GM18858 (cell line): ENCODE measurements at regions not wholly inside any gene's neighbourhood (a gene's known extent, or its start where the extent isn't known, plus 50 kb on each side); places are given as distances from the start of the nearest gene placed in this dataset.
"Not testable (repeated sequence)": the region's sequence is repeated elsewhere in the genome, so short reads cannot be mapped to it uniquely, and the experiment has no call there.

ENCODE experiments used
- ATAC-seq: cut with Tn5 transposase; IDR thresholded peaks from one replicate; pipeline ENCODE4 v1.9.1; 2021; ENCODE audit not compliant: unreplicated experiment

DNA sequence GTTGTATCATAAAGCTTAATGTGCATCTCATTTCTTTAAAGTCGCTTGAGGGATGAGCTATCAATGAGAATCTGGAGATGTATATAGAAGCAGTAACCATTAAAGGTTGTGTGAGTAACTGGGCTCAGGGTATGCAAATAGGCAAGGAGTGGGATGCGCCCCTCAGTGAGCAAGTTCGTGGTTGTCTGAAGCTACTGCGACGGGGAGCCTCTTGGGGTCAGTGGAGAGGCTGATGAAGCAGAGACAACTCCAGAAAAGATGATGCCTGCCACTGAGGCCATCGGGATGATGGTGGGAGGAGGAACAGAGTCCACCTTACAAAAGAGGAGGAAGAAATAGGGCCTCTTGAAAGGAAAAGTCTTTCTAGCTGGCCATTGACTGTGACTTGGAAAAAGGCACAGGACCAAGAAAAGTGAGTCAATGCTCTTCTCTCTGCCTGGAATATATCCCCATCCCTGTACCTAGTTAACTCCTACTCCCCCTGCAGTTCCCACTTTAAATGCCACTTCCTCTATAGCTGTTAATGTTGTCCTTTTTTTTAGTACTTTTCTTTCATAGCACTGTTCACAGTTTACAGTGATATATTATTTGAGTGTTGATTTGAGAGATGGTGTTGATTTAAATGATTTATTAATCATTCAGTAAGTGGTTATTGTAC is 51.4 kb upstream of the LSM6 start:
- ATAC-seq, result peak; percentile 80

DNA sequence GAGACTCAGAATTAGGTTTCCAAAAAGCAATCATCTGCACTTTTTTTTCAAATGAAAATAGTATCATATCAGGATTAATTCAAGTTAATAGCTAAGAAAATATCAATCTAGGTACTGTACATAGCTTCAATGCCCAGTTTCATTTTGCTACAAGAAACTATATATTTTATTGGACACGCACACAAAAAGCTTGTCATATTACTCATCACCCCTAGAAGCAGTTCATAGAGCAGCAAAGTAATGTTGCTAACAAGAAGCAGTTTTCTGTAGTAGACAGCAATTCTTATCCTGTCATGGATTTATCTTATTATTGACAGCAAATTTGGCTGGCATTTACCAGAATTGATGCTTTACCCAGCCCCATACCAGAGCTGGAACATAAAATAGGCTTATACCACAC is 52.3 kb upstream of the LSM6 start:
- ATAC-seq, result no peak

DNA sequence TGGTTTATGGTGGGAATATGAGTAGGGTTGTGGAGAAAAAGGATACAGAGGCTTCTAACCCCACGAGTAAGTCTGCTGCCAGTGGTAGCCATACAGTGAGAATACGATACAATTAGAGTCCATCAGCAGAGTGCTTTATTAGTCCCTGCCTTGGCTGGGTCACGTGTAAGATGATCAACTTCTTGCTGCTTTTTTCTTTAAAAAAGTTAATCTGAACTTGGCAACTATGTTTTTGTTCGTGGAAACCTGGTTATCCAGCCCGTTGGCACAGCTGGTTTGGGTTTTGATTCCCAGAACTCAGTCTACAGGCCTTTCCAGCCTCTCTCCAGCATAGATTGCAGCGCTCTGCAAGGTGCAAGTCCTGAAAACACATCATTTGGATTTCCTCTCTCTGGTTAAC is 53.1 kb upstream of the LSM6 start:
- no peak for ATAC-seq

DNA sequence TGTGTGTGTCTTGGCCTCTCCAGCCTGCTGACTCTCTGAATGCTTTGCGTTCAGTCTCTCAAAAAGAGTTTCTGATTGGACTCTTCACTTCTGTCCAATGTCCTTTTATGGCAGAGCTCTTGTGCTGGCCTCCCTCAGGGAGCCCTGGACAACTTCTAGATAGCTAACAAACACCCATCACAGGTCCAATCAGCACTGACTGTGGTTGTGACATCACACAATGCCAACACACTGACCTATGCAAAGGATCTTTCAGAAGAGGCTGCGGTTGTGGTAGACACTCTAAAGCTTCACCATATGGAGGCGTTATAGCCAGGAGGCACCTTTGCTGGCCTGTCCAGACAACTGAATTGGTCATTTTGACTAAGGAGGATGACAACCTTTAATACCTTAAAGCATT is 53.8 kb upstream of the LSM6 start:
- no peak for ATAC-seq

DNA sequence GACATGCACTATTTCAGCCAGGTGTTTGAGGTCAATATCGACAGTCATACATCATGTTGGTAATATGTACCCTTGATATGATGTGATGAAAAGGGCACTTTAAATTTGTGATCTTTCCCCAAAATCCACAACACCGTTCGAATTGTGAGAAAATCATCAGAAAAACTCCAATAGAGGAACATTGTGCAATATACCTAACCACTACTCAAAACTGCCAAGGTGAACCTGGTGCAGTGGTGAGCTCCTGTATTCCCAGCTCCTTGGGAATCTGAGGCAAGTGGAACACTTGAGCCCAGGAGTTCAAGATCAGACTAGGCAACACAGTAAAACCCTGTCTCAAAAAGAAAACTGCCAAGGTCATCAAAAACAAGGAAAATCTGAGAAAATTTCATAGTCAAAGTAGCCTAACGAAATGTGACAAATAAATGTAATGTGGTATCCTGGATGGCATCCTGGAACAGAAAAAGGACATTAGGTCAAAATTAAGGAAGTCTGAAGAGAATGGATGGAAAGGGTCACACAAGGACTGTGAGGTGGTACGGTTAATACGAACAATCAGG is 55.6 kb upstream of the LSM6 start:
- no peak for ATAC-seq

DNA sequence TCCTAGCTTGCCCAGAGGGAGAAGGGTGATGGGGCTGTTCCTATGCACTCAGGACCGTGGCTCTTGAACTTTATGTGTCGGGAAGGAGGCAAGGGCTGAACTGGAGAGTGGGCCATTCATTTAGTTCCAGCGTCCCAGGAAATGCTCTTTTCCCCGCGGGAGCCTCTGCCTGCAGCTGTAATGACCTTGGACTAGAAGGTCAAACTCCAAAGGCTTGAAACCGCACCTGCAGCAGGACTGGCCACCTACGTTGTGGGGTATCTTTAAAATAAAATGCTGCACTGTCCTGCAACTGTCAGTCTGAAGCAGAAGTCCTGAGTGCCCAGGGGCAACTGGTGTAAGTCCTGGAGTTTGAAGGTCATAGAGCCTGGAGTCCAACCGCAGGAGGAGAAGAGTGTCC is 61.5 kb upstream of the LSM6 start:
- no peak for ATAC-seq

DNA sequence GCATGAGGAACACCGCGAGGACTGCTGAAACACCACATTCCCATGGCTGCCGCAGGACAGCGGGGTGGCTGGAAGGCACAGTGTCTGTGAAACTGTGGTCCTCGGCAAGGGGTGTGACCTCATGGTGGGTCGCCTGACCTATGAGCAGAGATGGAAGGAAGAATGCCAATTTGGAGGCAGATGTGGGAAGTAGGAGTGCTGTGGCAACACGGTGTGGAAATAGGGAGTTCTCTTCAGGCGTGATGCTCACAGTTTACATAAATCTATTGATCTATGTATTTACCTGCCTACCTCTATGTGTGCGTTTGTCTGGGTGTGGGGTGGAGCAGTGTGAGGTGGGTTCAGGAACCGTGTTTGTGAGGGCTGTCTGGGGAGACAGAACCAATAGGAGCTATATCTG is 62.3 kb upstream of the LSM6 start:
- no peak for ATAC-seq

DNA sequence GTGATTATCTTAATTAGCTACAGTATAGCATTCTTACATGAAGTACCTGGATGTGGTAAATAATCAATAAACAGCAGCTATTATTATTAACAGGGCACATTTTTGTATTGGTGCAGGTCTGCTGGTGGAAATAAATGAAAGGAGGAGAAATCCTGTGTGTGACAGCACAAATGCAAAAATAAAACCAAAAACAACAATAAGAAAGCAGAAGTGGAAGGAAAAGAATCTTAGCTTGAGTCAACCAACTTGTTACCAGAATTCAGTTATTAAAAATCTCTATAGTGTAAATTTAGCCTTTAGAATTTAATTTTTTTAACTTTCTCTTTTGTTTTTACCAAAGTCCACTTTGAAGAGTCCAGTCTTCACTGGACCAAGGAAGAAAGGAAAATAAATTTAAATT is 63.1 kb upstream of the LSM6 start:
- ATAC-seq, result peak; percentile 57

DNA sequence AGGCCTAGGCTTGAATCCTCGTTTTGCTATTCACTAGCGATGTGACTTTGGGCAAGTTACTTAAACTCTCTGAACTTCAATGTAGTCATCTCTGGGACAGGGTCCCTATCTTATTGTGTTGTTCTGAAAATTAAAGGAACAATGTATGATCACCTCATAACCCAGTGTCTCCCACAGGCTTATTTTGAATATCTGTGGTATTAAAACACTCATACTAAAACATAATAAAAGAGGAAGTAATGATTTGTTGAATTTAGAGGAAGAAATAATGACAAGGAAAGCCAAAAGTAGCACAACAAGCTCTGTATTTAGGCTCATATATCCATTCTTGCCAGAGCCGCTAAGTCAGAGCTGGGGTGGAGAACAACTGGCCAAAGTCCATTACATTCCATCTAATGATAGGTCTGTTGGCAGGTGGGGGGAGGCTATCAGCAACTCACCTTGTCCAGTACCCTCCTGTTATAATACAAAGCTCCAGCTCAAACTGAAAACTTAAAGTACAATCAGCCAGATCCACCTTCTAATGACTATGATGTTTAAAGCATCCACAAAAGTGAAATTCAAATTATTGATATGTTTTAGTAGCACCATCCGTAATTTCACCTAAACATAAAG is 64.5 kb upstream of the LSM6 start:
- ATAC-seq, result peak; percentile 54

DNA sequence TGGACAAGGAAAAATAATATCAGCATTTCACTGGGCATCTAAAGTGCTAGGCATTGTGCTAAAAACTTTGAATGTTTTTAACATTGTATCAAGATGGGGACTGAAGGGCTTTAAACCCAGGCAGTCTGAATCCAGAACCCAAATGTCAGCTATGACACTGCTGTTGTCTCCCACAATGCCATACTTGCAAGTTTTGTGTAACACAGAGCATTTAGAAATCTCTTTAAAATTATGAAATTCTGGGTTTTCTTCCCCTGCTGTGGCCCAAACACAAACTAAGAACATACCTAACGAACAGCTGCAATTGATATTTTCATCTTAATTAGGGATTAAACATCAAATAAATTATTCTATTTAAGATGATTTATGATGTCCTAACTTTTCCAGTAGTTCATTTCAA is 66.8 kb upstream of the LSM6 start:
- no peak for ATAC-seq

DNA sequence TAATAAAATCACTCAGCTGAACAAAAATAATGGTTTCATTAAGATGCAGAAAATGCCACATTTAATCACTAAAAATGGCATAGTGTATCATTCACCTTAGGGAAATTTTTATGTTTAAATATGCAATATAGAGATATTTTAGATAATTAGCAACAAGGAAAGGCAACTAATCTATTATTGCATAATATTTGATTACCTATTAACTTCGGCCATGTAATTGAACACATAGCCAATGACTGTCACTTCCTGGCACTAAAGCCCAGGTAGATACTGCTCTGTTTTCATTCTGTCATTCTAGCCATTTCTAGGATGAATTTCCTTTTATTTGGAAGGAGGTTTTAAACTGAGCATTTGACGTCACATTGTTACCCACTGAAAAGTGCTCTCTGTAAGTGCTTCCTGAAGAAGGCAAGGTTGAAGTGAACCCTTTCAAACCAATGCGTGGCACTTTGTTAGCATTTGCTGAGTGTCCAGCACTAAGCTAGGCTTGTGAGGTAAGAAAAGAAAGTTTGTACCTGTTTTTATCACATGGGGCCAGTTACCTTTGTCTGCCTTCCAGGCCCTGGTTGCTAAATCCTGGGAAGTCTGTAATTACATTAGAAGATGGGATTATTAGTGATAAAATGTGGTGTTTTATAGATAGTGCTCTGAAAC is 67.8 kb upstream of the LSM6 start:
- no peak for ATAC-seq

DNA sequence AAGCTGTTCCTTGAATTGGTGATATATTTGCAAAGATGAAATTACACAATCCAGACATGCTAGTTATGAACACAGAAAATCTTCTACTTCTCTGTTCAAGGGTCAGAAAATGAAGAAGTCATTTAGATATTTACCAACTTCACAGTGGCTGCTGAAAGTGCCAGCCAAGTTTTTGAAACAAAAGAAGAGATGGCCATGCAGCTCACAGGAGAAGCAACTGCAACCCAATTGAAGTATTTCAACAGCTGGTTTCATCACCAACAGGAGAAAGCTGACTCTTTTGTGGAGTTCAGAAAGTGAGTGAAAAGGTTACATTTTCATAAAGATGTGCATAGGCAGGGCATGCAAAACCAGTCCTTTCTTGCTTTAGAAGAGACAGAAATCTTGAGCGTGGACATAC is 70.1 kb upstream of the LSM6 start:
- peak; percentile 43 for ATAC-seq

DNA sequence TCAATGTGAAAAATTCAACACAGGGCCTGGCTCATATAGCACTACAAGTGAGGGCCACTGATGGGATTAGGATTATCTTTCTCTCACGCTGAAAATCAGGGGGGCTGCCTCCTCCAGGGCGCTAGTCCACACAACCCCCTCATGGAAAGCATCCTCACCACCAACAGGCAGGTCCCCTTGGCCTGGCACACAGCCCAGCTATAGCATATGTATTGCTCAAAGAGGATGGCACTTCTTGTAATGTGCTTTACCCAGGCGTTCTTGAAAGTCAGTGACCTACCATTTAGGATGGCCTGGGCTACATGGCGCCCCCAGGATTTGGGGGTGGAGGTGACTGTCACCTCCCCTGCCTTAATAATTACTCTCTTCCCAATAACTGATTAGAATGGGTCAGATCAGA is 71.0 kb upstream of the LSM6 start:
- no peak for ATAC-seq

DNA sequence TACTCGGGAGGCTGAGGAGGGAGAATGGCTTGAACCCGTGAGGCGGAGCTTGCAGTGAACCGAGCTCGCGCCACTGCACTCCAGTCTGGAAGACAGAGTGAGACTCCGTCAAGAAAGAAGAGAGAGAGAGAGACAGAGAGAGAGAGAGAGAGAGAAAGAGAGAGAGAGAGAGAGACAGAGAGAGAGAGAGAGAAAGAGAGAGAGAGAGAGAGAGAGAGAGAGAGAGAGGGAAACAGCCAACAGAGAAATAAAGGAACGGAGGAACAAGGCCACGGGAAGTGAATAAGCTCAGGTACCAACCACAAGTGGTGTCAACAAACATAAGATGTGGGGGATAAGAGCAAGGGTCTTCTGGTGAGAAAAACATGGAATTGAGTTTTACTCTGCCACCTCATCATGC is 71.5 kb upstream of the LSM6 start:
- ATAC-seq, result not testable (repeated sequence)

DNA sequence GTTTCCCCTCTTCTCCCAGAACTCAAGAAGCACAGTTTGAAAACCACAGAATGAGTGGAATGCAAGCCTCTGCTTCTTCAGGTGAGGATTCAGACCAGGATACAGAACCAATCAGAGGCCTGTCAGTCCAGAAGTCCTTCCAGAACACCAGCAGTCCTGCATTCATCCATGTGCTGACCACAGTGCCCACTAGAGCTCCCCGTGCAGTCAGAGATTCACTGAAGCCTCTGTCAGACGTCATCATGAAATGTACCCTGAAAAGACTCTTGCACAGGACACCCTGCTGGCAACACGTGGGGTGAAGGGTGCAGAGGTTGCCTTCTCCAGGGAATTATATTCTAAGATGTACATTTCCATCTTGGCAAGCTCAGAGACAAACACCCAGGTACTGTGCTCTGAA is 75.9 kb upstream of the LSM6 start:
- ATAC-seq, result no peak

DNA sequence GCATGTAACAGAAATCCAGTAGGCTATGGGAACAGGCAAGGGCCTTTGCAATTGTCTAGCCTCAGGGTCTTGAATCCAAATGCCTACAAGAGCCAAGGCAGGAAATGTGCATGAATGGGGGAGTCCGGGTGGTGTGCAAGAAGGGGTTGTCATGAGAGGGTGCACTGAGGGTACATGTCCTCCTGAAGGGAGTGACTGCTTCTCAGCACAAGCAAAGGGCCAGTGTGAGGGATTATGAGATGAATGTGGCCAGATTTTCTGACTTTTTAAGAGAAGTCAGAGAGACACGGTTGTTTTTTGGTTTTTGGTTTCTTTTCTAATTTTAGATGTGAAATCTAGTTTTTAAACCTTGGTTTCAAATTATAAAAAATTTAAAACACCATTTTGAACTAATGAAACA is 76.5 kb upstream of the LSM6 start:
- ATAC-seq, result peak; percentile 43

DNA sequence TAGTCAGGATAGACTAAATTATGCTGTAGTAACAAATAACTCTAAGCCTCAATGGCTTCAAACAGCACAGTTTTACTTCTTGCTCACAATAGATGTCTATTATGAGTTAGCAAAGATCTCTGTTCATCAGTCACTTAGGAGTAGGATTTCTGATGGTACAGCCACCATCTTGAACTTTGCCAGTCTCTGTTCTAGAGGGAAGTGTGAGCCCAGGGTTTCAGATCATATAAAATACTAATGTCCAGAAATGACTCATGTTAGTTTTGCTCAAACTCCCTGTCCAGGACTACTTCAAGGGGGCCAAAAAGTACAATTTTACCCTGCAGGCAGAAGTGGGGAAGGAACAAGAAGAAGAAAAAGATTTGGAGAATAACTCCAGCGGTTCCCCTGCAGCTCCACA is 77.1 kb upstream of the LSM6 start:
- ATAC-seq, result peak; percentile 83

DNA sequence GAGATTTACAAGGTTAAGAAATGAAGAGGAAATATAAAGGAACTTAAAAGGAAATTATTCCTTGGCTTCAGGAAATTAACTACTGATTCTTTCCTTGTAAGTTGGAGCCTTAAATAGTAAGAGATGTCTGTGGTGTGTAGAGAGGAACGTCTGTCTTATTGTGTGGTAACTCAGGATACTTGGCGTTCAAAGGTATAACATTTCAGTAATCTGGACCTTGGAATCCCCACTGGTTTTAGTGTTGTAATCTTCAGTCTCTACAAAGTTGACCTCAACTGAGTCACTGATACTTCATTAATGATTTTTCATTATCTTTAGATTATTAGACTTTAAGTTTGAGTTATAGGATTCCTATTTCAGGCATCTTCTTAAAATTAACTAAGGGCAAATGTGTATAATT is 79.1 kb upstream of the LSM6 start:
- ATAC-seq, result no peak

DNA sequence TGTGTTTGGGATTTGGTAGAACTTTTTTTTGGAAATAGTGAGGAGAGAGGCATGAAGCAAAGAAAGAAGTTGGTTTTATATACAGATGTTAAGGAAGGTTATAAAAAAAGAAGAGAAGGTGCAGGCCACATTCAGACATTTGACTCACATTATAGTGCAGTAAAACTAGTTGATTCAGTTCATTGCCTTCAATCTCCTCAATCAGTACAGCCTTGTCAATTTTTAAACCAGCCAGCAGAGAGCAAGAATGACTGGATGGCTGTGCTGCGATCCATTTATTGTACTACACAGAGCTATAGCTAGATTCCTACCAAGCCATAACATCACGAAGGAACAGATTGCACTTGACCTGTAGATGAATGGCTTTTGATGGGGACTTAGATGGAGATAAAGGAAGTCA is 79.7 kb upstream of the LSM6 start:
- ATAC-seq, result no peak

DNA sequence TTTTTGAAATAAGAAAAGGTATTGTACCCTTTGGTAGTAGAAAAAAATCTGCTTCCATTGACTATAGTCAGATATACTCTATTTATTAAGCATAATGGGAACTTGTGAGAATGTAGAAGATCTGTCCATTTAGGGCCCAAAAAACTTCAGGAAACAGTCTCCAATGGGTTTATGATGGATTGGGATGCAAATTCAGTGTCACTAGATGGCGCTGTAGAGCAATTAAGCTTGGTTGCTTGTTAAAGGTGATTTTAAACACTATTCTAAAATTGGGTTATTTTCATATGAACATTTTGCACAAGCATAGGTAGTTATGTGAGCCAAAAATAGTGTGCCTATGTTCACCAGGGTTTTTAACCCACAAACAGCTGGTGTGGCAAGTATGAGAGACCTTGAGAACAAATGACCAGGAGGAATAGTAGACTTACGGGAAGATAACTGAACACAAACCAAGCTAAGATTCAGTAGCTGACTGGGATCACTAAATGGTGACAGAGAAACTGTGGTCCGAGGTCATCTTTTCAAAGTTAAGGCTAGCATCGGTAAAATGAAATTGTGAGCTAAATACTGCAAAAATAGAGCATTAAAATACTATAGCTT is 80.3 kb upstream of the LSM6 start:
- ATAC-seq, result no peak

DNA sequence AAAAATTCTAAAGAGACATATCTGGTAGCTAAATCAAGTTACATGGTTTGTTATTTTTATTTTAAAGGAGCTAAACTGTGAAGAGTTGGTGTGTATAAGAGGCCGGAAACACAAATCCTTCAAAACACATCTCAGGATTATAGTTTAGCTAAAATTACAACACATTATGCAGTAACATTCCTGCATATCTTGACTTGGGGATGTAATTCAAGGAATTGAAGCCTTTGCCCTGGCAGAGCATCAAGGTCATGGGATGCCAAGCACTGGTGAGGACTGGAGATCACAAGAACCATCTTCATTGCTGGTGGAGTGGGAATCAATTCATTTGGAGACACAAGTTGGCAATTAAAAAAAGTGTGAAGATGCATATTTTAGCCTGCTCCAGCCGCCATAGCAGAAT is 86.8 kb upstream of the LSM6 start:
- ATAC-seq, result no peak

DNA sequence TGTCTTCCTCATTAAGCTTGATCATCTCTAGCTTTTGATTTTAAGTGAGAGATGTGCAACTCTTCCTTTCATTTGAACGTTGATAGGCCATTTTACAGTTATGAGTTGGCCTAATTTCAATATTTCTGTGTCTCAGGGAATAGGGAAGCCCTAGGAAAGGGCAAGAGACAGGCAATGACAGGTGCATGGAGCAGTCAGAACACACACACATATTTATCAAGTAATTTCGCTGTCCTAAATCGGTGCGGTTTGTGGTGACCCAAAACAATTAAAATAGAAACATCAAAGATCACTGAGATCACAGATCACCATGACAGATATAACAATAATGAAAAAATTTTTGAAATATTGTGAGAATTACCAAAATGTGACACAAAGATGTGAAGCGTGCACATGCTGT is 87.7 kb upstream of the LSM6 start:
- no peak for ATAC-seq
